ENCODE measurements at regions not wholly inside any gene's neighbourhood (a gene's known extent, or its start where the extent isn't known, plus 50 kb on each side); places are given as distances from the start of the nearest gene placed in this dataset.

DNA sequence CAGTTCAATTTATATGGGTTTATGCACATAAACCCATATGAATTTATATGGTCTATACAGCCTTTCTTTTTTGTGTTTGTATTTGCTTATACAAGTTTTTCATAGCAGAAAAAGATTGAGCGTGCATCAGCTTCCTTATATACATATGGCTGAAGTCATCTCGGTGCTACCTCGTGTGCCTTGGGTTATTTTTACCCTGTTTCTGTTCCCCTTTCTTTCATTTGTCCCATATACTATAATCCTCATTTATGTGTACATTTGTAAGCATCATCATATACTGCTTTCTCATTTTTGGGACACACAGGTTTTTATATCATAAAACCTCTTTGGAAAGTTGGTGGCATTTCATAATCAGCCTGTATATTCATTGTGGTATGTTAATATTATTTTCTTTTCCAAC lies 107.8 kb upstream of the ADAMTSL1 start:
- TF ChIP-seq, protein P1, sequence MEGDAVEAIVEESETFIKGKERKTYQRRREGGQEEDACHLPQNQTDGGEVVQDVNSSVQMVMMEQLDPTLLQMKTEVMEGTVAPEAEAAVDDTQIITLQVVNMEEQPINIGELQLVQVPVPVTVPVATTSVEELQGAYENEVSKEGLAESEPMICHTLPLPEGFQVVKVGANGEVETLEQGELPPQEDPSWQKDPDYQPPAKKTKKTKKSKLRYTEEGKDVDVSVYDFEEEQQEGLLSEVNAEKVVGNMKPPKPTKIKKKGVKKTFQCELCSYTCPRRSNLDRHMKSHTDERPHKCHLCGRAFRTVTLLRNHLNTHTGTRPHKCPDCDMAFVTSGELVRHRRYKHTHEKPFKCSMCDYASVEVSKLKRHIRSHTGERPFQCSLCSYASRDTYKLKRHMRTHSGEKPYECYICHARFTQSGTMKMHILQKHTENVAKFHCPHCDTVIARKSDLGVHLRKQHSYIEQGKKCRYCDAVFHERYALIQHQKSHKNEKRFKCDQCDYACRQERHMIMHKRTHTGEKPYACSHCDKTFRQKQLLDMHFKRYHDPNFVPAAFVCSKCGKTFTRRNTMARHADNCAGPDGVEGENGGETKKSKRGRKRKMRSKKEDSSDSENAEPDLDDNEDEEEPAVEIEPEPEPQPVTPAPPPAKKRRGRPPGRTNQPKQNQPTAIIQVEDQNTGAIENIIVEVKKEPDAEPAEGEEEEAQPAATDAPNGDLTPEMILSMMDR (IDR thresholded peaks at IDR 0.05; ENCODE audit: insufficient read depth, low read length, poor library complexity, severe bottlenecking) = no peak
- no peak for TF ChIP-seq EZH2phosphoT487 (conservative IDR thresholded peaks at IDR 0.05; ENCODE audit: low read length)

All from SU-DHL-6 (cell line).